HG03064 (cell line): ENCODE measurements at regions not wholly inside any gene's neighbourhood (a gene's known extent, or its start where the extent isn't known, plus 50 kb on each side); places are given as distances from the start of the nearest gene placed in this dataset.

Source experiments
- ATAC-seq: cut with Tn5 transposase; IDR thresholded peaks from one replicate; pipeline ENCODE4 v1.9.1; 2021; ENCODE audit warnings: low read depth; ENCODE audit not compliant: unreplicated experiment

DNA sequence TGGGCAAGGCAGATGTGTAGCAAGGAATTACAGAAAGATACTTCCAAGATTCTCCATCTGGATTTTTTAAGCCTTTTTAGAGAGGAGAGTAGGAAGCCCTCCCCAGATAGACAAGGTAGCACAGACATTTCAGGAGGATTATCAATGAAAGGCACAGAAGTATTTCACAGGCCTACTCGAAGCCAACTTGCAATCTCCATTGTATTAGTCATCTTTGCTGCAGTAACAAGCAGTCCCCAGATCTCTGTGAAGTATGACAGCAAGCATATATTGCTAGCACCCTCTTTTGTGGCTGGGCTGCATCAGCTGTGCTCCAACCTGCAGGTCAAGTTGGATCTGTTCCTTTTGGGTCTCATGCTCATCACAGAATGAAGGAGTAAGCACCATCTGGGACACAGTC lies 101.6 kb downstream of the MAF start:
- no peak for ATAC-seq

DNA sequence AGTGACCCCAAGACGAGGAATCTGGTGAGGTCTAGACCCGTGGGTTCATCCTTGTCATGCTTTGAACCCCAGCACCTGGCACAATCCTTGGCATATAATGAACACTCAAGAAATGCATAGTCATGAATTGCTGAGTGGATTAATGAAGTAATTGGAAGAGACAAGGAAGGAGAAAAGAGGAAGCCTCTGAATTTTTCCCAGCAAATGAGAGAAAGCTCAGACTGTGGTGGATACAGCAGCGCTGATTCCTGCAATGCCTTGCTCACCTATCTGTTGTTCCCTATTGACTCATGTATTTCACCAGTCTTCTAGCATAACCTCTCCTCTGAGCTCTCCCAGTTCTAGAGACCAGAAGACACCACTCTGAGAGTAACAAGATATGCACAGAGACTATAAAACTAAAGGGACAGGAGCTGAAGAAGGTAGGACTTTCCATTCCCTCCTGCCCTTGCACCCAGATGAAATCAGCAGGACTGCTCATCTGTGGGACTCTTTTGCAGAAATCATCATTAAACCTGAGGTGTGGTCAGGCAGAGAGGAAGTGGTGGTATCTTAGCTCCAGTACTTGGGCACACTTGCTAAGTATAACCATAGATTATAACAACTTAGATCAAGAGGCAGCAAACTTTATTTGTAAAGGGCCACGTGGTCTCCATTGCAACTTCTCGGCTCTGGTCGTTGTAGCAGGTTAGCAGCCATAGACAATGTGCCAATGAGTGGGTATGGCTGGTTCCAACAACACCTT lies 102.8 kb downstream of the MAF start:
- no peak for ATAC-seq

DNA sequence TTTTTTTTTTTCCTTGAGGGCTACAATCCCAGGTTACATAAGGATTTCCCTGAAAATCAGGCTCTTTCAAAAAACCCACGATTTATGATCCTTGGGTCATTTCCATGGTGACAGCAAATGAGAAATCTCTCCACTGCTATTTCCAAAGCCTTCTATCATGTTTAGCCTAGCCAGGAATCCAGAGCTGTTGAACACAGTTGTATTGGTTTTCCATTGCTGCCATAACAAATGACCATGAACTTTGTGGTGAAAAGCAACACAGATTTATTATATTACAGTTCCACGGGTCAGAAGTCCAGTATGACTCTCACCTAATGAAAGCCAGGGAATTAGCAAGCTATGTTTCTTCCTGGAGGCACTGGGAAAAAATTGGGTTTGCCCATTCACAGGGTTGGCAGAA lies 106.6 kb downstream of the MAF start:
- no peak for ATAC-seq

DNA sequence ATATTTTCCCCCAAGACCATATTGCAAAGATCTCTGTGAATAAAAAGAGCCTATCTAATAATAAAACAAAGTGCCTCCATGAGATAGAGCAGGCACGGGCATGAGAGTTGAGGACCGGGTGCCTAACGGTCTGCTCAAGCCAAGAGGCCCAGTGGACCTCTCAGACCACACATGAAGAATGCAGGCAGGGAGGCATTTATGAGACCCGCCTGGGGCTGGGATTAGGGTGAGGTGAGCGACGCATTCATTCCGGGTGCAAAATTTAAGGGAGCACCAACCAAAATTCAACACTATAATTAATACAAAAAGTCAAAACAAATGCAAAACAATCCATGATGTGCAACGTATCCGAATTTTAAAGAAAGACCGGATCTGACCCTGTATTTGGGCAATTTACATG lies 108.5 kb downstream of the MAF start:
- no peak for ATAC-seq

DNA sequence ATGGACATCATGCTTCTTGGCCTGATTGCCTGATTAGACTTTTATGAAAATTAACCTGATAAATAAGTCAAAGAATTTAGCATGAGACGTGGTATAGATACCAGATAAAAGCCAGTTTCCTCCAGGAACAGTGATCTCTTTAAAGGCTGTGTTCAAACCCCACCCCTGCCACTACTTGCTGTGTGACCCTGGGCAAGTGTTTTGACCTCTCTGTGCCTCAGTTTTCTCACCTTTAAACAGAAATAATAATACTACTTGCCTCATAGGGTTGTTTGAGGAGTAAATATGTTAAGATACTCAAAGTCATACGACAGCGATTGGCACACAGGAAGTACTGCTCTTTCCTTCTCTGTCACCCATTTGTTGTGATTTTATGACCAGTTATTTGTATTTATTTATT lies 115.5 kb downstream of the MAF start:
- ATAC-seq = no peak

DNA sequence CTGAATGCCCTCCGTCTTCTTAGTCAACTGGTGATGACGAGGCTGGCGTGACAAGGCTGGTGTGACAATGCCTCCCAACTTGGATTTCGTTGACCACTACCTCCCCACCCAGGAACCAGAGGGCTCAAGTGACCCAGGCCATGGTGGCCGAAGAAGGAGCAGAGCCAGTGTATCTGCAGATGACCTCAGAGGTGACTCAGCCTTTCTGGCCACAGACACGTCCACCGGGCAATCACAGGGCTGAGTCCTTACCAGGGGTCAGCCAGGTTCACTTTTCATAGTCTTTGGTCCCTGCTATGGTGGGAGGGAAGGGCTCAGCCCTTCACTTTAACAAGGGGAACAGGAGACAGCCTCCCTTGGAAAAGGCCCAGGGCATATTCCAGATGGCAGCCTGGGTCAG lies 116.3 kb downstream of the MAF start:
- no peak for ATAC-seq

DNA sequence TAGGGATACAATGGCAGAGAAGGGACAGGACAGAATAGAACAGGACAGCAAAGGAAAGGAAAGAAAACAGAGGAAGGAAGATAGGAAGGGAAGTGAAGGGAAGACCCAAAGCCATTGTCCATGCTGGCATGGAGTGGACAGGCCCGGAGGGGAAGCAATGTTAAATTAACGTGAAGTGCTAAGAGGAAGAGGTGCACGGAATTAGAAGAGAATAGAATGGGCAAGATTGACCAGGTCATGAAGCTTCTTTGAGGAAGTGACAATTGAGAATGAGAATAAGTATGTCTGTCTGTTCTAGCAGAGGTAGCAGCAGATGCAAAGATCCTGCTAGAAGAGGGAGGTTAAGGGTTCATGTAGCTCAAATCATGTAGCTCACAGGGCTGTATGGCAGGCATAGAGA lies 117.2 kb downstream of the MAF start:
- no peak for ATAC-seq

DNA sequence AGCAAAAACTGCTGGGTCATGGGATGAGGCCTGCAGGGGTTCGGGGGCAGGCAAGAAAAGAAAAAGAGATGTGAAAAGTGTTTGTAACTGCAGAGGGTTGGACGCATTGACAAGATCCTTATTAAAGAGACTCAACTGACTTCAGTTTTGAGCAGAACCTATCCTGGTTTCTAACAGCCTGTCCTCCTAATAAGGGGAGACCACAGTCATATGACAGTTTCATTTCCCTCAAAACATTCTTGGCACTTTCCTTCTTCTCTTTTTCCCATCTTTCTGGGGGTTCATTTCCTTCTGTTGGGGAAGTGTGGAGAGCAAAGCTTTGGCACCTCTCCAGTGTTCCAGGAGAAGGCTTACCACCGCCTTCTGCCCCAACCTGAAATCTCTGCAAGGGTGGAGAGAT lies 118.5 kb downstream of the MAF start:
- ATAC-seq = no peak

DNA sequence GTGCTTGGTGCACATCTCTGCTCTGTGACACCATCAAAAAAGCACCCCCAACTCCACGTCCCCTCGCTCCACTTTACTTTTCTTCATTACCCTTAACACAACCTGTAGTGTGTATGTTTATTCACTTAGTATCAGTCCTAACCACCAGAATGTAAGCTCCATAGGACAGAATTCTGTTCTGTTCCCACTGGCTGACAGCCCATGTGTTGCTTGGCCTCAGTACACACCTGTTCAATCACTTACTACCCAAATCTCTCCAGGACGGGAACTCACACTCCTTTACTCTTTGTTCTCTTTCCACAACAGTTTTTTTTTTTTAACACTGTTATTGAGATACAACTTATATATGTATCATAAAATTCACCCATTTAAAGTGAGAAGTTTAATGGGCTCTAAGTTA lies 119.6 kb downstream of the MAF start:
- ATAC-seq = no peak

DNA sequence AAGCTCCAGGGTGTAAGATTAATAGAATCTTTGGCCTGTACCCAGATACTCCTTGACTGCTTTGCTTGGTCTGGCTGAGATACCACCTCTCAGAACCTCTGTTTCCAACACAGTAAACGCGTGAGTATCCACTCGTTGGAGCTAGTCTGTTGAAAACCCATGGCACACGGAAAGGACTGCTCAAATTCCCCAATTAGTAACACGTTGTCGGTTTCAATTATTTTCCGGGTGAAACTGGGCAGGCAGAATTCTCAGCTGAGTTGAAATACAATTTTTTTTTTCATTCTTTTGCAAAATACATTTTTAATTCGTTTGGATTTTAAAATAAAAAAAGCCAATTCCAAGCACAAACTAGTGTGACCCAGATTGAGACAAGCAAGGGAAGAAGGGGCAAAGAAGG lies 120.5 kb downstream of the MAF start:
- no peak for ATAC-seq

DNA sequence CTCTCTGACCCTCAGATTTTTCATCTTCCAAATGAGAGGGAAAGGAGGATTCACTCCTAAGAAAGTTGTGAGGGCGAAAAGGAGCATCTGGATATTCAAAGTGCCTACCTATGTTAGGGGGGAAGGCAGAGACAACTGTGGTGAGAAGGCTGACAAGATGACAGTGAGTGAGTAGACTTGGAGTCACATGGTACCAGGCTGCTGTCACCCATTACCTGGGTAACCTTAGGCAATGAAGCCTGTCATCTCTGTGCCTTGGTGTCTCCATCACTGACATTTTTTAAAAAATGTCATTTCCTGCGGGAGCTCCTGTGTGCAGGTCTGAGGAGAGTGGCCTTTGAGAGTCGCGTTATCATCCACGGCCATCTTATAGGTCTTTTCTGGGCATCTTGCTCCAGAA lies 124.0 kb downstream of the MAF start:
- no peak for ATAC-seq

DNA sequence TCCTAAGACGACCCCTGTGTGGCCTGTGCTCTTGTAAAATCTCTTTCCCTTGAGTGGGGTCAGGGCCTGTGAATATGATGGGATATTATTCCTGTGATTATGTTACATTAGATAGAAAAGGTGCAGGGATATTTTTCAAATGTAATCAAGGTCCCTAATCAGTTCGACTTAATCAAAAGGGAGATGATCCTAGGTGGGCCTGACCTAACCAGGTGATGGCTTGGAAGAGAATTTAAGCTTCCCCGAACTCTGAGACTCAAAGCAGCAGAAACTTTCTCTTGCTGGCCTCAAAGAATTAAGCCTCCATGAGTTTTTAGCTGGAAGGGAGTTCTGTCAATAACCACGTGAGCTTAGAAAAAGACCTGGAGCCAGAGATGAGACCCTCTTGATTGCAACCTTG lies 124.7 kb downstream of the MAF start:
- no peak for ATAC-seq

DNA sequence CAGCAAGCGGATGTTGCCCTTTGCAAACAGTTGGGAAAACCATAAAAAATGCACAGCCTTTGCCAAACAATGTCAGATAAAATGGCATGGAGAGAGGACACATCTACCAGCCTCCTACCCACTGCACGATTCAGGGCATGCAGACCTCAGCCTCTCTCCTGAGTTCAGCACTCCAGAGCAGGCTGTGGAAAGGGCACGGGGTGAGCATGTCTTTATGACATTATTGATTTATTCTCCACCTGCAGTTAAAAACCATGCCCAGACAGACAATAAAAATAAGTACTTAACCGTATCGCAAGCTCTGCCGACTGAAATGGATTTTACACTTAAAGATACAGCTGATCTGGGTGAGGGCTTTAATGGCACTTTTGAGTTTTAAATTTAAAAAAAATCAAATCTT lies 127.1 kb downstream of the MAF start:
- no peak for ATAC-seq

DNA sequence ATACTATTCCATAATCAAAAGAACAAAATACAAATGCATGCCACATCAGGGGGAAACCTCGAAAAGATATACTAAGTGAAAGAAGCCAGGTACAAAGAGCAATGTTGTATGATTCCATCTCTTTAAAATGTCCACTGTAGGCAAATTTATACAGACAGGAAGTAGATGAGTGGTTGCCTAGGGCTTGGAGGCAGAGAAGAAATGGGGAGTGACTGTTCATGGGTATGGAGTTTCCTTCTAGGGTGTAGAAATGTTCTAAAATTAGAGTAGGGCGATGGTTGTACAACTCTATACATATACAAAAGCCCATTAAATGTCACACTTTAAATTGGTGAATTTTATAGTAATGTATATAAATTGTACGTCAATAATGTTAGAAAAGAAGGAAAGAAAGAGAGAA lies 128.1 kb downstream of the MAF start:
- ATAC-seq = no peak

DNA sequence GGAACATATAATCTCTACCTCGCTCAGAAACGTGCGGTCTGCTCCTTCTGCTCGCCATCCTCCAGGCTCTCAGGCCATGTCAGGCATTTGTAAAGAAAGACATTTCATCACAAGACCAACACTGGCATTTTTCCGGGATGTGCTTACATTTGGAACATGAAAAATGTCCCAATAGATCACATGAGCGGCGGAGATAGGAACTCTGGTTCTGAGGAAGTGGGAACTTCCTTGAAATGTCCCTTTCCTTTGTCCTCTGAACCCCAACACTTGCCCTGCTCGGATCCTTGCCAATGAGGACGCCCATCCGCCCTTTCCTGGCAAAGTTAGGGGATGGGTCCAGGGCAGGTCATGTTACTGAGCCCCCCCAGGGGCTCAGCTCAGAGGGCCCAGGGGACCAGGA lies 130.5 kb downstream of the MAF start:
- no peak for ATAC-seq

DNA sequence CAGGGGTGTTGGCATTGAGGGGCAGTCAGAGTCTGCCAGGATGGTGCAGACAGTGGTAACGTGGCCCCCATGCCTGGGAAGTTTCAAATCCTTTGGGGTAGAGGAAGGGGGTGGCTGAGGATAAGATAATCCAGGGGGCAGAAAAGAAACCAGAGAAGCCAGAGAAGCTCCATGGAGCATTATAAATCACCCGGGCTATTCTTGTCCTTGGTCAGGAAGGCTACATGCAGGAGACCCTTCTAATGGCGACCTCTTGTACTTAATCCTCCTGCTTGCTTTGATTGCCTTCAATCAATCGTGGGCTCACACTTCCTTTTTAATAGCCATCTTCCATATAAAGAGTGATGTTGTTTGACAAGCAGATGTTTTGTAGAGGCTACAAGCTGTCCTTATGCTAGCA lies 131.9 kb downstream of the MAF start:
- no peak for ATAC-seq

DNA sequence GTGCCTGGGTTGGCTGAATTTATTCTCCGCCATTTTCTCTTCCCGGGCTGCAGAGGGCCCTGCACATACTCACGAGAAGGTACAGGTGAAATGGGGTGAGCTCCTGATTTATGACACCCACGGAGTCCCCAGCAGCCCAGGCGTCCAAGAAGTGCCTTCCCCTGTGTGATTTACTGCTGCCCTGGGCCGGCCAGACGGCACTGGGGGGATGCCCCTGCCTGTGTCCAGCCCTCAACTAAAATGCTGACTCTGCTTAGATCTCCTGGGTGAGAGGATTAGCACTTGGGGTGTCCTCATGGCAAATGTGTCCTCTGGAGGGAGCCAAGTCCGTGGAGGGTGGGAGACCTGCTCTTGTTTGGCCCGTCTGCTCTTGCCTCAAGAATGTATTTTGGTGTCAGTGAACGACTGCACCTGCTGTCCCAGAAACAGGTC lies 132.4 kb downstream of the MAF start:
- no peak for ATAC-seq

DNA sequence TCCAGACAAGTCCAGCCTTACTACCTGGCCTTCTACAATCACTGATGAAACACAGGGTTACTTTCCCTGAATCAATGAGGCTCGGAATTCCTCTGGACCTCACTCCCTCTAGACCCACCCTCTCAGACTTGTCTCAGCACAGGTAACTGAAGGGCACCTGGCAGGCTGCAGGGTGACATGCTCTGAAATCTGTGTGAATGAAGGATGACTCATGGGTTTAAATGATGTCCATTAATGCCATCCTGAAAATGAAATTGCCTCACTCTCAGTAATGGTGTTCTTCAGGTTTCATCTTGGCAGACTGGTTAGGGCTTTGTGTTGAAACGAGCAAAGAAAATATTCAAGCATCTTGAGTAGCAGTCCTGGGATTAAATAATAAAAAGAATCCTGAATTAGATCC lies 134.4 kb downstream of the MAF start:
- no peak for ATAC-seq

DNA sequence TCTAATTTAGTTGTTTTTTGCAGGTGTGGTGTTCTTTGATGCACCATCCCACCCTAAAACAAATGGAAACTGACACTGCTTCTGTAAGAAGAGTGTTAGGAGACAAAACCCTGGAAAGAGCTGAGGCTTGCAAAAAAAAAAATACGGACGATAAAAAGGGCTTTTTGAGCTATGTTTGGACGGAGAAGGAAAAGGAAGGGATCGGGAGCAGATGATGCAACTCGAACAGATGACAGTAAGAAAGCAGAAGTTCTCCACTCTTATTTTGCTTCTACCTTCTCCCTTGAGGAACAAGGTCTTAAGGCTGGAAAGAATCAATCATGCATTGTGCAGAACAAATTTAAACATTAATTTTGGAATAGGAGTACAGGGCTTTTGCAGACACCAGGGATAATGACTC lies 136.7 kb downstream of the MAF start:
- ATAC-seq = no peak

DNA sequence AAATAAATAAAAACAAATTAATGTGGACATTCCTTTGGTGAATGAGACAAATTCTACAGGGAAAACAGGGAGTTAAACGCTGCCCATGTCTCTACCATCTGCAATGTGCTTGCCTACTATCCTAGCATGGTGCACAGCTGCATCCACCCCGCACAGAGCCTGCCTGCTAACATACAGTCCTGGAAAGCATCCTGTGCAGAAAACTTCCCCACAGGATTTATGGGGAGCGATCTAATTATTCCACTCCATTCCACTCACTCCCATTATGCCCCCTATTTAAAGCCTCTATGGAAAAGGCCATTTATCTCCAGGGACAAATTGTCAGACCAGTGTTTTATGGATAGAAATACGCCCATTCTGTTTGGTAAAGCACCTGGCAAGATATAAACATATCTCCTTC lies 144.5 kb downstream of the MAF start:
- ATAC-seq = no peak

DNA sequence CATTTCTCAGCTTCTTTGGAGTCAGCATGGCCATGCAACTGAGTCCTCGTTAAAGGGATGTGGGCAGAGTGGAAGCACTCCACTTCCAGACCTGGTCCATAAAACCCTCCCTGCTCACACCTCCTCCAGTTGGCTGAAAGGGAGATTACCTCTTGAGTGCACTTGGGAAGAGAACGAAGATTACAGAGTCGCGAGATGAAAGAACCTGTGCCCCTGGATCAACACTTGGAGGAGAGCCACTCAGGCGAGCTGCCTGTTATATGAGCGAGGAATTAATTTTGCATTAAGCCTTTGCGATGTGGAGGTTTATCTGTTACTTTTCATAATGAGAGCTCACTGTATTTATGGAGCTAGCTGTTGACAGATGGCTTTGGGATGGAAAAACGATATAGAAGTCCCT lies 147.9 kb downstream of the MAF start:
- ATAC-seq = no peak

DNA sequence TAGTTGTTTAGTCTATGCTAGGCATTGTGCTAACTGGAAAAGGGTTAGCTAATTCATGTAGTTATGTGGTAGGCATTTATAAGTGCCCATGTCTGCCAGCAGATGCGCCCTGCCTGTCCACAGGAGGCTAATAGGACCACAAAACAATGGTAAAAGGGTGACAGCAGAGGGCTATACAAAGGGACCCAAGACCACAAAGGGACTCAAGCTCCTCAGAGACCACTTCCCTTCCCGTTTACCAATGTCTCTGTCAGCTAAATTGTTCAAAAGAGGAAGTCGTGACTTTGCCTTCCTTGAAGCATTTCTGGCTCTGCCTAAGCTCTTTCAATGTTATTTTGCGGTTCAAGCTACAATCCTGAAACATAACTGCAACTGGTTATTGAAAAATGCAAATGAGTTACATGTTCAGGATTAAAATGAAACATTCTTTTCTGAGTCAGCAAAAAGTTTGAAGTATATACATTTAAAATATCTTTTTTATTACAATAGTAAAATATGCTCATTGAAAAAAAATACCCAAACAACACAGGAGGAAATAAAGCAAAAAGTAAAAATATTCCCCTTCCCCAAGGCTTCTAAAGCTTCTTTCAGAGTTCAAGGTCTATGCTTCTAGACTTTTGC lies 149.2 kb downstream of the MAF start:
- peak; percentile 59 for ATAC-seq

DNA sequence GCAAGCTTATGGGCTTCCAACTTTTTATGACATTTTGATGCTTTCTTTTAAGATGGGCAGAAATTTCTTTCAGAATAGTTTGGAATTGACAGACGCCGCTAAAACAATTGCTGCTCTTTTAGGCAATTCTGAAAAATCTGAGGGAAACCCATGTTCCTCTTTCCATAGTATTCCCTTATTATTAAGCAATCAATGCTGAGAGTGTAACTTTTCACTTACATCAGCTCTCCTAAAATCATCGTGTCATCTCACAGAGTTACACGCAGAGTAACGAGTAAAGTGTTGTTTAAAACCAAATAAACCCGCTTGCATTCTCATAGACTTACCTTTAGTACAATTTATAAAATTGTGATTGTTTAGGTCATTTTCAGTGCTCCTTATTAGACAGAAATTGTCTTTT lies 150.6 kb downstream of the MAF start:
- no peak for ATAC-seq
